HEK293T (cell line): ENCODE measurements at regions not wholly inside any gene's neighbourhood (a gene's known extent, or its start where the extent isn't known, plus 50 kb on each side); places are given as distances from the start of the nearest gene placed in this dataset.

Experiments used
- ARNT ChIP-seq: fragments of 450-650 bp; IDR thresholded peaks from 2 replicates; pipeline ENCODE4 v1.6.1; 2017; ENCODE audit warnings: mild to moderate bottlenecking
- BHLHE40 ChIP-seq: fragments of 450-650 bp; IDR thresholded peaks from 2 replicates; pipeline ENCODE4 v1.6.1; 2016; ENCODE audit warnings: mild to moderate bottlenecking, moderate library complexity, borderline replicate concordance
- CTBP1 ChIP-seq: fragments of 450-650 bp; IDR thresholded peaks from 2 replicates; pipeline ENCODE4 v1.6.1; 2016; ENCODE audit warnings: borderline replicate concordance
- ELF4 ChIP-seq: fragments of 450-650 bp; IDR thresholded peaks from 2 replicates; pipeline ENCODE4 v1.6.1; 2017; ENCODE audit warnings: antibody characterized with exemption
- FOXM1 ChIP-seq: fragments of 450-650 bp; IDR thresholded peaks from 2 replicates; pipeline ENCODE4 v1.6.1; 2017; ENCODE audit warnings: mild to moderate bottlenecking, borderline replicate concordance
- HDGF ChIP-seq: fragments of 450-650 bp; IDR thresholded peaks from 2 replicates; pipeline ENCODE4 v1.6.1; 2017; ENCODE audit warnings: antibody characterized with exemption, borderline replicate concordance
- LEF1 ChIP-seq: fragments of 450-650 bp; IDR thresholded peaks from 2 replicates; pipeline ENCODE4 v1.6.1; 2017; ENCODE audit warnings: mild to moderate bottlenecking, borderline replicate concordance
- NFRKB ChIP-seq: fragments of 450-650 bp; IDR thresholded peaks from 2 replicates; pipeline ENCODE4 v1.6.1; 2016; ENCODE audit warnings: mild to moderate bottlenecking, moderate library complexity
- SP1 ChIP-seq: fragments of 450-650 bp; IDR thresholded peaks from 2 replicates; pipeline ENCODE4 v1.6.1; 2017
- SUZ12 ChIP-seq: fragments of 450-650 bp; IDR thresholded peaks from 2 replicates; pipeline ENCODE4 v1.6.1; 2016; ENCODE audit warnings: mild to moderate bottlenecking
- ZNF384 ChIP-seq: fragments of 450-650 bp; IDR thresholded peaks from 2 replicates; pipeline ENCODE4 v1.6.1; 2016
- TF ChIP-seq, protein P1 (sequence below): fragments of 450-650 bp; IDR thresholded peaks from 2 replicates; pipeline ENCODE4 v1.6.1; 2016

DNA sequence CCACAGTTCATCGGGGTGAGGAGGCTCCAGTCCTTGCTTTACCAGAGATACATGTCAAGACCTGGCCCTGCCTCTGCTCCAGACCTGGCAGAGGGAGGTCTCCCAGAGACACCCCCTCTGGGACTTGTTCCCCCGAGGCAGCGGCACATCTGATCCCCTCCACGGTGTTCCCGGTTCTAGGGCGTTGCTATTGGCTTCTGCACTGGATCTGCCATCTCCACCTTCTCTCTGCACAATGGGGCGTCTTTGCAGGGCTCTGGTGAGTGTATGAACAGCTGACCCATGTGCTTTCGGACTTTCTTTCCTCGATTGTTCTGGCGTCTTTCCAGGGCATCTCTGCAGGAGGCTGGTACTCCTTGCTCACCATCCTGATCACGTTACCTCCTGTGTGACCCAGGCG, 930.4 kb downstream of the TBC1D22A start:
- no peak for TF ChIP-seq NFRKB
- TF ChIP-seq SP1 = no peak
- TF ChIP-seq FOXM1 = no peak
- no peak for TF ChIP-seq BHLHE40
- TF ChIP-seq SUZ12 = no peak
- TF ChIP-seq CTBP1 = no peak
- no peak for TF ChIP-seq LEF1
- no peak for TF ChIP-seq ZNF384
- TF ChIP-seq, protein P1, sequence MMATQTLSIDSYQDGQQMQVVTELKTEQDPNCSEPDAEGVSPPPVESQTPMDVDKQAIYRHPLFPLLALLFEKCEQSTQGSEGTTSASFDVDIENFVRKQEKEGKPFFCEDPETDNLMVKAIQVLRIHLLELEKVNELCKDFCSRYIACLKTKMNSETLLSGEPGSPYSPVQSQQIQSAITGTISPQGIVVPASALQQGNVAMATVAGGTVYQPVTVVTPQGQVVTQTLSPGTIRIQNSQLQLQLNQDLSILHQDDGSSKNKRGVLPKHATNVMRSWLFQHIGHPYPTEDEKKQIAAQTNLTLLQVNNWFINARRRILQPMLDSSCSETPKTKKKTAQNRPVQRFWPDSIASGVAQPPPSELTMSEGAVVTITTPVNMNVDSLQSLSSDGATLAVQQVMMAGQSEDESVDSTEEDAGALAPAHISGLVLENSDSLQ = no peak
- TF ChIP-seq HDGF = no peak
- TF ChIP-seq ELF4 = no peak
- no peak for TF ChIP-seq ARNT
